ENCODE measurements at regions not wholly inside any gene's neighbourhood (a gene's known extent, or its start where the extent isn't known, plus 50 kb on each side); places are given as distances from the start of the nearest gene placed in this dataset.

GRCh38 chr5:171693412-171693811, 92.2 kb upstream of the SMIM23 start:
- Mint-ChIP-seq H3K36me3 (ENCODE audit: insufficient read depth) (no peaks in the 10 kb centered on the region), H3K9me3 (ENCODE audit: low read depth) (no peaks in the 10 kb centered on the region), H3K27me3 (peaks cover 7% of the 10 kb centered on the region)

GRCh38 chr5:171695804-171696203, 89.8 kb upstream of the SMIM23 start:
- H3K4me3 Mint-ChIP-seq (ENCODE audit: low read depth): no peak overlapping the region
- no peaks in the 10 kb centered on the region for H3K4me1 Mint-ChIP-seq (ENCODE audit: low read depth)
- H3K9me3 Mint-ChIP-seq (ENCODE audit: low read depth): no peaks in the 10 kb centered on the region
- TF ChIP-seq, protein P1, sequence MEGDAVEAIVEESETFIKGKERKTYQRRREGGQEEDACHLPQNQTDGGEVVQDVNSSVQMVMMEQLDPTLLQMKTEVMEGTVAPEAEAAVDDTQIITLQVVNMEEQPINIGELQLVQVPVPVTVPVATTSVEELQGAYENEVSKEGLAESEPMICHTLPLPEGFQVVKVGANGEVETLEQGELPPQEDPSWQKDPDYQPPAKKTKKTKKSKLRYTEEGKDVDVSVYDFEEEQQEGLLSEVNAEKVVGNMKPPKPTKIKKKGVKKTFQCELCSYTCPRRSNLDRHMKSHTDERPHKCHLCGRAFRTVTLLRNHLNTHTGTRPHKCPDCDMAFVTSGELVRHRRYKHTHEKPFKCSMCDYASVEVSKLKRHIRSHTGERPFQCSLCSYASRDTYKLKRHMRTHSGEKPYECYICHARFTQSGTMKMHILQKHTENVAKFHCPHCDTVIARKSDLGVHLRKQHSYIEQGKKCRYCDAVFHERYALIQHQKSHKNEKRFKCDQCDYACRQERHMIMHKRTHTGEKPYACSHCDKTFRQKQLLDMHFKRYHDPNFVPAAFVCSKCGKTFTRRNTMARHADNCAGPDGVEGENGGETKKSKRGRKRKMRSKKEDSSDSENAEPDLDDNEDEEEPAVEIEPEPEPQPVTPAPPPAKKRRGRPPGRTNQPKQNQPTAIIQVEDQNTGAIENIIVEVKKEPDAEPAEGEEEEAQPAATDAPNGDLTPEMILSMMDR (IDR thresholded peaks at IDR 0.05; ENCODE audit: unreplicated experiment): no peak
- H3K36me3 Mint-ChIP-seq (ENCODE audit: insufficient read depth): no peaks in the 10 kb centered on the region
- H3K27me3 Mint-ChIP-seq: peaks cover 6% of the 10 kb centered on the region
- no peak overlapping the region for H3K27ac Mint-ChIP-seq
- no peak for DNase-seq (ENCODE audit: low spot score, unreplicated experiment)

More at GRCh38 chr5:171693412-171693811, 92.2 kb upstream of the SMIM23 start:
- TF ChIP-seq, protein P1 (IDR thresholded peaks at IDR 0.05; ENCODE audit: unreplicated experiment): no peak
- no peak for DNase-seq (ENCODE audit: low spot score, unreplicated experiment)
- Mint-ChIP-seq H3K4me3 (ENCODE audit: low read depth) (no peak overlapping the region), H3K27ac (no peak overlapping the region), H3K4me1 (ENCODE audit: low read depth) (no peaks in the 10 kb centered on the region)

DNA sequence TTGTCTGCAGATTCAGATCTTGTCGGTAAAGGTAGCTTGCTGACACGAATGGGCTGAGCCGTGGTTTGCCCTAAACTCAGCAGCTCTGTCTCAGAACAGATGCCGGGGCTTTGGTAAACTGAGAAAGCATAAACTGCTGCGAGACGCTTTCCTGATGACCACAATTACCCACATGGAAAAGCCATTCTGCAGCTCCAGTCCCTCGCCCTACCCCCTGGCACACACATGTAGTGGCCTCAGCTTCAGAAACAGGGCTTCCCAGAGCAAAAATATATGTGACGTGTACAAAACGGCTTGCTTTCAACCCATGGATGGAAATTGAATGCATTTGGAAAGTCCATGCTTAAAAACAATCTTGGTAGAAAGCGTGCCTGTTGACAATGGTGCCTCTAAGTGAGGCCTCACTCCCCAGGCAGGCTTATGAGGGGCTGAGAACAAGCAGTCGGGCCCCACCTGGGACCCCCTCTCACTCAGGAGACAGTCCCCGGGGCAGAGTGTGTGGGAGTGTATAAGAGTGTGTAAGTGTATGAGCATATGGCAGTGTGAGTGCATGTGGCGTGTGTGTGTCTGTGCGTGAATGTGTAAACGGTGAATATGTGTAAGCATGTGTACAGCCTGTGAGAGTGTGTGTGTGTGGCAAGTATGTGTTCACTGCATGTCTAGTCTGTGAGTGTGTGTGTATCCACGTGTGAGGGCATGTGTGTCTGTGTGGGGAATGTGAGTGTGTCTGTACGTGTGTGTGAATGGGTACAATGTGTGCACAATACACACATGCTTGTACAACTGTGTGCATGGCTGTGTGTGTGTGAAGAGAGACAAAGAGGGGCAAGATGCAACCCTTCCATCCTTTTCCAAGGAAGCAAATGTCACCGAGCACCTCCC, 88.2 kb upstream of the SMIM23 start:
- H3K27ac Mint-ChIP-seq: no peak overlapping the region
- H3K4me1 Mint-ChIP-seq (ENCODE audit: low read depth): no peaks in the 10 kb centered on the region
- peaks cover 9% of the 10 kb centered on the region for H3K27me3 Mint-ChIP-seq
- DNase-seq (ENCODE audit: low spot score, unreplicated experiment): no peak
- no peaks in the 10 kb centered on the region for H3K9me3 Mint-ChIP-seq (ENCODE audit: low read depth)
- no peak overlapping the region for H3K4me3 Mint-ChIP-seq (ENCODE audit: low read depth)
- TF ChIP-seq, protein P1 (IDR thresholded peaks at IDR 0.05; ENCODE audit: unreplicated experiment): no peak
- H3K36me3 Mint-ChIP-seq (ENCODE audit: insufficient read depth): no peaks in the 10 kb centered on the region

GRCh38 chr5:171700318-171700912, 85.2 kb upstream of the SMIM23 start:
- no peaks in the 10 kb centered on the region for H3K9me3 Mint-ChIP-seq (ENCODE audit: low read depth)
- no peaks in the 10 kb centered on the region for H3K4me1 Mint-ChIP-seq (ENCODE audit: low read depth)
- TF ChIP-seq, protein P1 (IDR thresholded peaks at IDR 0.05; ENCODE audit: unreplicated experiment): no peak
- H3K4me3 Mint-ChIP-seq (ENCODE audit: low read depth): no peak overlapping the region
- DNase-seq (ENCODE audit: low spot score, unreplicated experiment): no peak
- H3K27ac Mint-ChIP-seq: no peak overlapping the region
- H3K36me3 Mint-ChIP-seq (ENCODE audit: insufficient read depth): no peaks in the 10 kb centered on the region
- peaks cover 3% of the 10 kb centered on the region for H3K27me3 Mint-ChIP-seq

GRCh38 chr5:171701100-171701541, 84.5 kb upstream of the SMIM23 start:
- H3K36me3 Mint-ChIP-seq (ENCODE audit: insufficient read depth): no peaks in the 10 kb centered on the region
- no peak overlapping the region for H3K27ac Mint-ChIP-seq
- H3K4me1 Mint-ChIP-seq (ENCODE audit: low read depth): no peaks in the 10 kb centered on the region
- no peak for DNase-seq (ENCODE audit: low spot score, unreplicated experiment)
- H3K27me3 Mint-ChIP-seq: peaks cover 6% of the 10 kb centered on the region
- TF ChIP-seq, protein P1 (IDR thresholded peaks at IDR 0.05; ENCODE audit: unreplicated experiment): no peak
- H3K4me3 Mint-ChIP-seq (ENCODE audit: low read depth): no peak overlapping the region
- no peaks in the 10 kb centered on the region for H3K9me3 Mint-ChIP-seq (ENCODE audit: low read depth)
